Heart right ventricle (tissue), 16 donors: ENCODE measurements at regions not wholly inside any gene's neighbourhood (a gene's known extent, or its start where the extent isn't known, plus 50 kb on each side); places are given as distances from the start of the nearest gene placed in this dataset.

Source experiments
- ATAC-seq, 8 donors: fragments of 200-7000 bp; cut with Tn5 transposase; one replicate each; pipeline ENCODE4 v1.9.1; 2020; ENCODE audit warnings: mild to moderate bottlenecking in 8 of 8, moderate library complexity in 8 of 8, moderate number of reproducible peaks in 1 of 8
- DNase-seq, 2 donors: peaks; one replicate each; pipeline ENCODE4 v3.0.0-alpha.2; 2020
- H3K27ac ChIP-seq, 10 donors: fragments of 200-600 bp; sonication (generic) in 2 of 10; one replicate each; pipeline versions ENCODE4 v1.5.0 to v1.8.0; 2020 to 2022; ENCODE audit warnings: mild to moderate bottlenecking in 3 of 10
- H3K27me3 ChIP-seq, 7 donors: fragments of 200-600 bp; one replicate each; pipeline ENCODE4 v1.8.0; 2021 to 2022; ENCODE audit warnings: mild to moderate bottlenecking in 2 of 7
- H3K36me3 ChIP-seq, 9 donors: fragments of 200-600 bp; sonication (generic) in 1 of 9; one replicate each; pipeline versions ENCODE4 v1.5.0 to v1.8.0; 2020 to 2022; ENCODE audit warnings: mild to moderate bottlenecking in 2 of 9
- H3K4me1 ChIP-seq, 9 donors: fragments of 200-600 bp; sonication (generic) in 1 of 9; one replicate each; pipeline versions ENCODE4 v1.5.0 to v1.8.0; 2020 to 2022; ENCODE audit warnings: mild to moderate bottlenecking in 4 of 9
- H3K4me3 ChIP-seq, 10 donors: fragments of 200-600 bp; sonication (generic) in 2 of 10; one replicate each; pipeline versions ENCODE4 v1.5.0 to v1.8.0; 2020 to 2022; ENCODE audit warnings: mild to moderate bottlenecking in 7 of 10, moderate library complexity in 2 of 10
- H3K9me3 ChIP-seq, 11 donors: fragments of 200-600 bp in 10 of 11; sonication (generic) in 2 of 11; one replicate each; pipeline versions ENCODE4 v1.5.0 to v1.8.0; 2013 to 2022; ENCODE audit warnings: mild to moderate bottlenecking in 2 of 11, control low read depth in 1 of 11, moderate library complexity in 1 of 11
- WGBS, 2 donors: extraction: QIAGEN DNeasy Blood & Tissue Kit; methylation state at CpG; one replicate each; pipeline ENCODE4 v1.1.7; 2013; ENCODE audit warnings: inconsistent platforms in 1 of 2; 5-methylcytosine and 5-hydroxymethylcytosine counted together
- intact Hi-C, 10 donors: fragments of 100-400 bp; cut with DNase I; formaldehyde crosslinking; loops; one replicate each; pipeline versions ENCODE4 v1.11.1 to v1.14.2; 2022
- TF ChIP-seq, protein P1 (sequence below), 9 donors: fragments of 200-600 bp; sonication (generic) in 2 of 9; IDR thresholded peaks; one replicate each; pipeline versions ENCODE4 v1.5.0 to v1.8.0; 2021 to 2022; ENCODE audit warnings: antibody characterized with exemption in 9 of 9, mild to moderate bottlenecking in 5 of 9, moderate library complexity in 1 of 9
- donor health status: Arrhythmogenic right ventricular cardiomyopathy.
- donor health status: ischemic (EF 13 %, LVEDD 7.1; RV severe dilation, severe dysfunction).
- donor health status: healthy with polysubstance abuse.
- donor health status: DM: no; HTN: yes; CAD: no.
- donor health status: DM: no; HTN: no; CAD: no.
- donor health status: ischemic (EF 25% LVEDD 6.9; RV normal size, moderate dysfunction).
- donor health status: ischemic (EF 25% LVEDD 5.7; RV mildly dilated, moderate dysfunction).
- donor health status: healthy.
- donor health status: DM: yes; HTN: yes; CAD: no.
- donor health status: Ischemic cardiomyopathy.
- donor health status: ischemic (EF 35%, LVEDD 5.7; RV mildly dilated, moderate dysfunction).
- donor health status: nonischemic (EF 11% LVEDD 7.7; RV severe dilation, severe dysfunction).
- donor health status: DM: yes; HTN: yes; CAD: no.
- donor health status: PGD.
- donor health status: ischemic (EF 29% LVEDD 5.4; RV normal size, mild dysfunction).
- donor health status: nonischemic (EF 23%, LVEDD 6.1; RV moderate dilation, normal function).

- H3K9me3 ChIP-seq, result peaks cover 0 to 8% (median 0%) of the 10 kb centered on the region in 11 donors
- H3K27me3 ChIP-seq, result no peaks in the 10 kb centered on the region
- H3K36me3 ChIP-seq, result no peaks in the 10 kb centered on the region
- no peaks in the 10 kb centered on the region for H3K4me1 ChIP-seq
- no peak for DNase-seq
- ATAC-seq, result no peak
- intact Hi-C loops, result no loop called here
- H3K27ac ChIP-seq, result no peak overlapping the region
- TF ChIP-seq, protein P1, sequence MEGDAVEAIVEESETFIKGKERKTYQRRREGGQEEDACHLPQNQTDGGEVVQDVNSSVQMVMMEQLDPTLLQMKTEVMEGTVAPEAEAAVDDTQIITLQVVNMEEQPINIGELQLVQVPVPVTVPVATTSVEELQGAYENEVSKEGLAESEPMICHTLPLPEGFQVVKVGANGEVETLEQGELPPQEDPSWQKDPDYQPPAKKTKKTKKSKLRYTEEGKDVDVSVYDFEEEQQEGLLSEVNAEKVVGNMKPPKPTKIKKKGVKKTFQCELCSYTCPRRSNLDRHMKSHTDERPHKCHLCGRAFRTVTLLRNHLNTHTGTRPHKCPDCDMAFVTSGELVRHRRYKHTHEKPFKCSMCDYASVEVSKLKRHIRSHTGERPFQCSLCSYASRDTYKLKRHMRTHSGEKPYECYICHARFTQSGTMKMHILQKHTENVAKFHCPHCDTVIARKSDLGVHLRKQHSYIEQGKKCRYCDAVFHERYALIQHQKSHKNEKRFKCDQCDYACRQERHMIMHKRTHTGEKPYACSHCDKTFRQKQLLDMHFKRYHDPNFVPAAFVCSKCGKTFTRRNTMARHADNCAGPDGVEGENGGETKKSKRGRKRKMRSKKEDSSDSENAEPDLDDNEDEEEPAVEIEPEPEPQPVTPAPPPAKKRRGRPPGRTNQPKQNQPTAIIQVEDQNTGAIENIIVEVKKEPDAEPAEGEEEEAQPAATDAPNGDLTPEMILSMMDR (IDR thresholded peaks at IDR 0.05), result no peak
- H3K4me3 ChIP-seq, result no peak overlapping the region
Observed at GRCh38 chr5:12100542-12100941, 196.3 kb upstream of the CTNND2 start.

DNA sequence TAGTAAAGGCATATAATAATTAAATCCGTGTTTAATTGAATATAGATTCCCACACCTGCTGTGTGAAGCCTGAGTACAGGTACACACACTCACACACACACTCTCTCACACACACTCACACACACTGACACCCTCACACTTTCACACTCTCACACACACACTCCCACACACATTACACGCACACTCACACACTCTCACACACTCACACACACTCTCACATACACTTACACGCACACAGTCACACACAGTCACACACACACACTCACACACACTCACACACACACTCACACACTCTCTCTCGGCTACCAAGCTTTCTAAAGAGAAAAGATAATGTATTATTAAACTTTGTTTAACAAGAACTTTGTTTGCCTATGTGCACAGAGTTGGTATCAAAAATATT, 195.1 kb upstream of the CTNND2 start:
- no peaks in the 10 kb centered on the region for H3K36me3 ChIP-seq
- TF ChIP-seq, protein P1 (IDR thresholded peaks at IDR 0.05), result no peak
- no peak overlapping the region for H3K27ac ChIP-seq
- intact Hi-C loops, result no loop called here
- H3K4me3 ChIP-seq, result no peak overlapping the region
- DNase-seq (no peak), ATAC-seq (no peak)
- peaks cover 0 to 10% (median 0%) of the 10 kb centered on the region in 11 donors for H3K9me3 ChIP-seq
- no peaks in the 10 kb centered on the region for H3K4me1 ChIP-seq
- 54 to 68% methylated on average over 4 of the region's 4 CpGs for WGBS, 2 donors
- no peaks in the 10 kb centered on the region for H3K27me3 ChIP-seq

- ATAC-seq, result no peak
Observed at GRCh38 chr5:12095808-12096281, 191.6 kb upstream of the CTNND2 start.

GRCh38 chr5:12093586-12093985, 189.3 kb upstream of the CTNND2 start:
- DNase-seq (no peak), ATAC-seq (no peak)
- no peak overlapping the region for H3K27ac ChIP-seq
- H3K4me3 ChIP-seq, result no peak overlapping the region
- intact Hi-C loops, result no loop called here
- no peaks in the 10 kb centered on the region for H3K4me1 ChIP-seq
- 95 to 96% methylated on average over 6 of the region's 6 CpGs for WGBS, 2 donors
- TF ChIP-seq, protein P1 (IDR thresholded peaks at IDR 0.05), result no peak
- H3K9me3 ChIP-seq, result peaks cover 0 to 12% (median 5%) of the 10 kb centered on the region in 11 donors
- H3K36me3 ChIP-seq, result no peaks in the 10 kb centered on the region
- H3K27me3 ChIP-seq, result no peaks in the 10 kb centered on the region

More at GRCh38 chr5:12095808-12096281, 191.6 kb upstream of the CTNND2 start:
- DNase-seq, result no peak
- H3K27me3 ChIP-seq, result no peaks in the 10 kb centered on the region
- intact Hi-C loops, result no loop called here
- no peak overlapping the region for H3K4me3 ChIP-seq
- H3K27ac ChIP-seq, result no peak overlapping the region
- H3K9me3 ChIP-seq, result peaks cover 0 to 16% (median 3%) of the 10 kb centered on the region in 11 donors
- H3K36me3 ChIP-seq, result no peaks in the 10 kb centered on the region
- TF ChIP-seq, protein P1 (IDR thresholded peaks at IDR 0.05), result no peak
- H3K4me1 ChIP-seq, result no peaks in the 10 kb centered on the region
- WGBS, 2 donors, result 41 to 50% methylated on average over 1 of the region's 1 CpG
